HEK293T (cell line): ENCODE measurements at regions not wholly inside any gene's neighbourhood (a gene's known extent, or its start where the extent isn't known, plus 50 kb on each side); places are given as distances from the start of the nearest gene placed in this dataset.

Experiments
- BHLHE40 ChIP-seq: fragments of 450-650 bp; IDR thresholded peaks from 2 replicates; pipeline ENCODE4 v1.6.1; 2016; ENCODE audit warnings: mild to moderate bottlenecking, moderate library complexity, borderline replicate concordance
- FOXK2 ChIP-seq: fragments of 450-650 bp; IDR thresholded peaks from 2 replicates; pipeline ENCODE4 v1.6.1; 2016; ENCODE audit warnings: mild to moderate bottlenecking
- NFRKB ChIP-seq: fragments of 450-650 bp; IDR thresholded peaks from 2 replicates; pipeline ENCODE4 v1.6.1; 2016; ENCODE audit warnings: mild to moderate bottlenecking, moderate library complexity

DNA sequence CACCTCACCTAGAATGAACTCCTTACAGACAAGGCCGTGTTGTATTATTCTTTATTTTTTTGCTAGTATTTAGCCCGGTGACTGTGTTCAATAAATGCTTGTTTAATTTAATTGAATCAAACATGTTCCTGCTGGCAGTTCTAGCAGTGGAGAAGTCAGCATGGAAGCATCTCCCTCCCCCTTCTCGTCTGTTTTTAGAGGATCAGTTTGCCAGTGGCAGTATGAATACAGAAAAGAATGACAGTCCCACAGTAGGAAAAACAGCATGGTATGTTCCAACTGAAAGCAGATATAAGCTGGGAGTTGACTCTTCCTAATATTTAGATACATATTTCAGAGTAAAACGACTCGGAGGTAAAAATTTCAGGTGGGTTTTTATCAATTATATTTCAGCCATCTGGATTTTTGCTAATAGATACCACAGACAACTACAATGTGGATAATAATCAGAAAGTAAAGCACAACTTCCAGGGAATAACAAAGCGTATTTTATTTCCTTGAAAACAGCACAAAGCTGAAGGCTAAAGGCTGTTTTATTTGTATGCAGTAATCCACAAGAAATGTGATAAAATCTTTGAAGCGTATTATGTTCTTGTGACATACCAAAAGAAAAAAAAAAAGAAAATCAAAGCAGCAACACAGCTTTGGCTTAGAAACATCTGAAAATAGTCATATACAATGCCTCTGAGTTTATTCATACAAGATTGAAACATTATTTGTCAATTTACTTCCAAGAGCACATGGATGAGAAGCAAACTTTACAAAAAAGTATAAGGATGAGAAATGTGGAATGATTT is 244.5 kb upstream of the KCNMB2 start:
- no peak for TF ChIP-seq BHLHE40
- no peak for TF ChIP-seq FOXK2
- TF ChIP-seq NFRKB, result no peak
